ENCODE measurements at regions not wholly inside any gene's neighbourhood (a gene's known extent, or its start where the extent isn't known, plus 50 kb on each side); places are given as distances from the start of the nearest gene placed in this dataset.
"Not testable (repeated sequence)": the region's sequence is repeated elsewhere in the genome, so short reads cannot be mapped to it uniquely, and the experiment has no call there.

DNA sequence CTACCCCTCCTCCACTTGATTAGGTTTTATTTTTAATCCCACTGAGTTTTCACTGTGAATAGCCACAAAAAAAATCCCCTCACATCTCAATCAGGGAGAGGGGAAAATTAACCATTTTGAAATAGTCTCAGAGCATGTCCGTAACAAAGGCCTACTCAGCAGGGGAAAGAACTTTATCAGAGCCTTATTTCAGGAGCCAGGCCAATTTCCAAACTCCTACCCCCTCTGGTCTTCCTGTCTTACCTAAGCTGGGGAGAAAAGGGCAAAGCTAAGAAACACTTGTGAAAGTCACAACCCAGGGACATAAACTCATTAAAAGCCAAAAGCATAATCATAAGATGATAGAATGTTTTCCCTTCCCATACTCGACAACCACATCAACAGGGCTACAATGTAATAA lies 260.3 kb upstream of the DIO3 start:
- Histone ChIP-seq H2AK9ac (replicated peaks; ENCODE audit: low read depth, low read length, poor library complexity) (no peak overlapping the region), H4K8ac (ENCODE audit: low read depth in 2 of 2, low read length in 2 of 2) (no peak overlapping the region), H3K56ac (ENCODE audit: extremely low read depth, insufficient read depth, low read length) (no peak overlapping the region), H2AFZ (replicated peaks; ENCODE audit: low read length, poor library complexity) (no peak overlapping the region), H3K4ac (ENCODE audit: low read depth, low read length) (no peak overlapping the region), H3K27me3 (ENCODE audit: control insufficient read depth, insufficient read depth, low read length) (no peaks in the 10 kb centered on the region), H4K5ac (ENCODE audit: low read depth, low read length) (no peak overlapping the region), H2BK120ac (ENCODE audit: low read depth, low read length) (no peak overlapping the region), H3K9ac (ENCODE audit: low read depth, low read length) (no peak overlapping the region), H3K14ac (replicated peaks; ENCODE audit: low read depth, low read length) (no peak overlapping the region), H3K79me1 (ENCODE audit: low read depth in 1 of 2, low read length in 2 of 2) (no peaks in the 10 kb centered on the region), H2BK15ac (ENCODE audit: low read depth, low read length) (no peak overlapping the region), H2AK5ac (ENCODE audit: low read depth, low read length) (no peak overlapping the region), H3K36me3 (ENCODE audit: control insufficient read depth, insufficient read depth, low read length) (no peaks in the 10 kb centered on the region), H3K4me1 (ENCODE audit: control insufficient read depth, insufficient read depth, low read length) (no peaks in the 10 kb centered on the region), H2BK5ac (ENCODE audit: low read depth, low read length, poor library complexity, severe bottlenecking) (no peak overlapping the region), H3K9me3 (ENCODE audit: control insufficient read depth, insufficient read depth, low read length) (peaks cover 2% of the 10 kb centered on the region; the same call in 1 of the 2 replicates), H3K27ac (ENCODE audit: insufficient read depth, low read length) (no peak overlapping the region), H4K91ac (ENCODE audit: insufficient read depth, low read depth, low read length) (no peak overlapping the region), H3K23ac (ENCODE audit: low read depth, low read length) (no peak overlapping the region), H2BK20ac (ENCODE audit: low read depth, low read length) (no peak overlapping the region), H3K4me2 (ENCODE audit: low read depth, low read length) (no peak overlapping the region), H3K18ac (ENCODE audit: low read depth, low read length) (no peak overlapping the region), H3K9me1 (ENCODE audit: insufficient read depth, low read length) (no peaks in the 10 kb centered on the region), H4K20me1 (ENCODE audit: insufficient read depth, low read length) (no peaks in the 10 kb centered on the region), H3K4me3 (ENCODE audit: insufficient read depth, low read depth, low read length) (no peak overlapping the region)
- DNase-seq (no peak), ATAC-seq (ENCODE audit: low read depth) (no peak)
- no peak for TF ChIP-seq BHLHE40 (IDR thresholded peaks at IDR 0.05; ENCODE audit: low read depth, low read length)
- no TSS peak for BruUV-seq (replicated peaks)
- CTCF ChIA-PET = no interaction called here
- dilution Hi-C loops (cut with HindIII; ENCODE audit: low sequenced_read_pairs, unreplicated experiment) = no loop called here
- POLR2A ChIA-PET (ENCODE audit: unreplicated experiment) = no interaction called here
- in situ Hi-C loops (cut with MboI; ENCODE audit: low sequenced_read_pairs) = no loop called here
- intact Hi-C loops (cut with micrococcal nuclease) = no loop called here
- WGBS, 2 experiments (ENCODE audit: extremely low coverage in 2 of 2, insufficient read length in 1 of 2) = no CpG with 5 or more reads among the region's 2 CpGs

- POLR2A ChIA-PET (ENCODE audit: unreplicated experiment) = not testable (repeated sequence)
These were observed 254.1 kb upstream of the DIO3 start for GRCh38 chr14:101307162-101307561.

More at GRCh38 chr14:101307162-101307561, 254.1 kb upstream of the DIO3 start:
- CTCF ChIA-PET; BruUV-seq (replicated peaks); H2BK15ac ChIP-seq (ENCODE audit: low read depth, low read length); H2BK120ac ChIP-seq (ENCODE audit: low read depth, low read length); H3K36me3 ChIP-seq (ENCODE audit: control insufficient read depth, insufficient read depth, low read length); H4K91ac ChIP-seq (ENCODE audit: insufficient read depth, low read depth, low read length); H3K9me1 ChIP-seq (ENCODE audit: insufficient read depth, low read length); H4K8ac ChIP-seq (ENCODE audit: low read depth in 2 of 2, low read length in 2 of 2); H3K27ac ChIP-seq (ENCODE audit: insufficient read depth, low read length); H2BK5ac ChIP-seq (ENCODE audit: low read depth, low read length, poor library complexity, severe bottlenecking); in situ Hi-C loops (cut with MboI; ENCODE audit: low sequenced_read_pairs); ATAC-seq (ENCODE audit: low read depth); H3K56ac ChIP-seq (ENCODE audit: extremely low read depth, insufficient read depth, low read length); H3K79me1 ChIP-seq (ENCODE audit: low read depth in 1 of 2, low read length in 2 of 2); H3K14ac ChIP-seq (replicated peaks; ENCODE audit: low read depth, low read length); dilution Hi-C loops (cut with HindIII; ENCODE audit: low sequenced_read_pairs, unreplicated experiment); H2BK20ac ChIP-seq (ENCODE audit: low read depth, low read length); H3K4me1 ChIP-seq (ENCODE audit: control insufficient read depth, insufficient read depth, low read length); H3K4ac ChIP-seq (ENCODE audit: low read depth, low read length); H2AK5ac ChIP-seq (ENCODE audit: low read depth, low read length); H3K27me3 ChIP-seq (ENCODE audit: control insufficient read depth, insufficient read depth, low read length); H2AK9ac ChIP-seq (replicated peaks; ENCODE audit: low read depth, low read length, poor library complexity); DNase-seq; H3K23ac ChIP-seq (ENCODE audit: low read depth, low read length); H3K9ac ChIP-seq (ENCODE audit: low read depth, low read length); H3K18ac ChIP-seq (ENCODE audit: low read depth, low read length); intact Hi-C loops (cut with micrococcal nuclease); H2AFZ ChIP-seq (replicated peaks; ENCODE audit: low read length, poor library complexity); H4K20me1 ChIP-seq (ENCODE audit: insufficient read depth, low read length); H4K5ac ChIP-seq (ENCODE audit: low read depth, low read length); H3K4me3 ChIP-seq (ENCODE audit: insufficient read depth, low read depth, low read length); H3K4me2 ChIP-seq (ENCODE audit: low read depth, low read length); H3K9me3 ChIP-seq (ENCODE audit: control insufficient read depth, insufficient read depth, low read length): not testable (repeated sequence)
- WGBS, 2 experiments (ENCODE audit: extremely low coverage in 2 of 2, insufficient read length in 1 of 2) = no CpG with 5 or more reads among the region's 2 CpGs
